HepG2 (cell line): ENCODE measurements at regions not wholly inside any gene's neighbourhood (a gene's known extent, or its start where the extent isn't known, plus 50 kb on each side); places are given as distances from the start of the nearest gene placed in this dataset.

Experiments
- ATAC-seq: fragments of 200-7000 bp; cut with Tn5 transposase; 3 replicates; pipeline ENCODE4 v1.9.1; 2020; ENCODE audit warnings: mild to moderate bottlenecking, moderate library complexity
- BruUV-seq: library from RNA; stranded (reverse); fragments of 400-500 nt; replicated peaks from 2 replicates; lab custom pipeline; 2021; lab: Mats Ljungman, UMichigan
- CTCF ChIA-PET: fragments of 300-600 bp; formaldehyde crosslinking; extraction: SDS; loops from one replicate; lab custom pipeline; 2021; ENCODE audit warnings: low total read pairs, inconsistent platforms, low intra/inter-chr PET ratio; lab: Yijun Ruan, JAX
- POLR2A ChIA-PET: fragments of 350-600 bp; sonication (Branson Sonifier 250); formaldehyde crosslinking; loops from one replicate; lab custom pipeline; 2020; ENCODE audit warnings: antibody characterized with exemption, inconsistent platforms; lab: Yijun Ruan, JAX
- DNase-seq: peaks from one replicate; pipeline ENCODE4 v3.0.0-alpha.2; 2015; ENCODE audit warnings: low spot score
- FAIRE-seq: peaks from 3 replicates; lab custom pipeline; 2011; peaks lifted over from hg19 to GRCh38; lab: Jason Lieb, UNC
- H2AFZ ChIP-seq: one replicate; pipeline ENCODE4 v1.6.1; 2011; ENCODE audit warnings: low read length, inconsistent platforms
- H3K27ac ChIP-seq: fragments of 300-600 bp; 3 replicates; pipeline ENCODE4 v1.8.0; 2011; ENCODE audit warnings: mixed run types, mild to moderate bottlenecking, mixed read lengths, low read length, inconsistent platforms; ENCODE audit not compliant: insufficient read depth; ENCODE audit errors: extremely low read length
- H3K27me3 ChIP-seq, 2 experiments: fragments of 200-600 bp in 1 of 2; 2 replicates in 1 of 2; 3 replicates in 1 of 2; pipeline versions ENCODE4 v1.6.0 to v1.8.0; 2011; ENCODE audit warnings: low read length in 2 of 2, mild to moderate bottlenecking in 2 of 2, moderate library complexity in 2 of 2, inconsistent platforms in 1 of 2; ENCODE audit not compliant: insufficient read depth in 2 of 2, control insufficient read depth in 1 of 2
- H3K36me3 ChIP-seq, 2 experiments: fragments of 200-600 bp in 1 of 2; replicated peaks in 1 of 2; 2 replicates in 1 of 2; 3 replicates in 1 of 2; pipeline versions ENCODE4 v1.5.1 to v1.8.0; 2011; ENCODE audit warnings: low read length in 2 of 2, inconsistent platforms in 1 of 2; ENCODE audit not compliant: insufficient read depth in 2 of 2, control insufficient read depth in 1 of 2
- H3K4me1 ChIP-seq: 2 replicates; pipeline ENCODE4 v1.5.1; 2012; ENCODE audit warnings: low read length, inconsistent platforms; ENCODE audit not compliant: insufficient read depth
- H3K4me2 ChIP-seq: 2 replicates; pipeline ENCODE4 v1.6.0; 2011; ENCODE audit warnings: low read depth, low read length, inconsistent platforms
- H3K4me3 ChIP-seq, 3 experiments: fragments of 200-600 bp in 1 of 3; sonication (generic), shearing (Covaris generic) in 1 of 3; replicated peaks in 1 of 3; 2 replicates each; pipeline ENCODE4 v1.5.1; 2011 to 2016; ENCODE audit warnings: low read length in 3 of 3, inconsistent platforms in 2 of 3, low read depth in 2 of 3, mild to moderate bottlenecking in 2 of 3, control low read depth in 1 of 3, mixed read lengths in 1 of 3; ENCODE audit not compliant: insufficient read depth in 1 of 3
- H3K79me2 ChIP-seq: one replicate; pipeline ENCODE4 v1.6.1; 2011; ENCODE audit warnings: low read length, inconsistent platforms; ENCODE audit not compliant: insufficient read depth
- H3K9ac ChIP-seq: 2 replicates; pipeline ENCODE4 v1.6.0; 2011; ENCODE audit warnings: mild to moderate bottlenecking, low read depth, low read length, inconsistent platforms; ENCODE audit not compliant: insufficient read depth
- H3K9me3 ChIP-seq: 2 replicates; pipeline ENCODE4 v1.5.1; 2012; ENCODE audit warnings: mild to moderate bottlenecking, low read length
- H4K20me1 ChIP-seq: 2 replicates; pipeline ENCODE4 v1.6.0; 2011; ENCODE audit warnings: inconsistent platforms, mild to moderate bottlenecking, low read length, moderate library complexity; ENCODE audit not compliant: insufficient read depth
- FOXM1 ChIP-seq: sonication (generic); formaldehyde crosslinking; IDR thresholded peaks from 2 replicates; pipeline ENCODE4 v1.5.0; 2020; ENCODE audit warnings: missing genetic modification reagents
- FOXO4 ChIP-seq: sonication (generic); formaldehyde crosslinking; conservative IDR thresholded peaks from 2 replicates; pipeline ENCODE4 v1.8.1; 2023; ENCODE audit warnings: missing genetic modification reagents
- GABPA ChIP-seq, 2 experiments: IDR thresholded peaks; 2 replicates each; pipeline ENCODE4 v1.6.1; 2011 to 2016; ENCODE audit warnings: low read depth in 2 of 2, low read length in 1 of 2, missing biosample characterization in 1 of 2, missing genetic modification characterization in 1 of 2
- KDM2A ChIP-seq: sonication (generic); formaldehyde crosslinking; IDR thresholded peaks from 2 replicates; pipeline ENCODE4 v1.4.0; 2020; ENCODE audit warnings: low read depth, missing genetic modification reagents, borderline replicate concordance
- KMT2B ChIP-seq: IDR thresholded peaks from 2 replicates; pipeline ENCODE4 v1.6.1; 2016; ENCODE audit warnings: missing genetic modification reagents, missing compliant biosample characterization
- MIER3 ChIP-seq: IDR thresholded peaks from 2 replicates; pipeline ENCODE4 v1.6.1; 2016; ENCODE audit warnings: missing compliant biosample characterization, borderline replicate concordance
- MYNN ChIP-seq: sonication (generic); formaldehyde crosslinking; IDR thresholded peaks from 2 replicates; pipeline ENCODE4 v1.4.0; 2020; ENCODE audit warnings: mild to moderate bottlenecking, low read depth, missing genetic modification reagents
- MZF1 ChIP-seq: sonication (generic); formaldehyde crosslinking; IDR thresholded peaks from 2 replicates; pipeline ENCODE4 v1.8.1; 2023; ENCODE audit warnings: mild to moderate bottlenecking, missing genetic modification reagents, borderline replicate concordance
- NR3C1 ChIP-seq: sonication (generic); formaldehyde crosslinking; IDR thresholded peaks from 2 replicates; pipeline ENCODE4 v1.4.0; 2020; ENCODE audit warnings: missing genetic modification reagents
- SIX1 ChIP-seq: sonication (generic); formaldehyde crosslinking; IDR thresholded peaks from 2 replicates; pipeline ENCODE4 v1.4.0; 2020; ENCODE audit warnings: missing genetic modification reagents, borderline replicate concordance
- SMAD9 ChIP-seq: sonication (generic); formaldehyde crosslinking; IDR thresholded peaks from 2 replicates; pipeline ENCODE4 v1.5.1; 2020; ENCODE audit warnings: mild to moderate bottlenecking, missing genetic modification reagents
- SMARCE1 ChIP-seq: fragments of 450-650 bp; IDR thresholded peaks from 2 replicates; pipeline ENCODE4 v1.6.1; 2017; ENCODE audit warnings: borderline replicate concordance
- YEATS2 ChIP-seq: sonication (generic); formaldehyde crosslinking; IDR thresholded peaks from 2 replicates; pipeline ENCODE4 v1.4.0; 2020; ENCODE audit warnings: missing genetic modification reagents, borderline replicate concordance
- ZBTB26 ChIP-seq: IDR thresholded peaks from 2 replicates; pipeline ENCODE4 v1.6.1; 2016; ENCODE audit warnings: missing compliant biosample characterization, missing genetic modification reagents, borderline replicate concordance
- ZNF607 ChIP-seq: sonication (generic); formaldehyde crosslinking; IDR thresholded peaks from 2 replicates; pipeline ENCODE4 v1.5.1; 2020; ENCODE audit warnings: missing genetic modification reagents, mild to moderate bottlenecking, borderline replicate concordance
- ZNF646 ChIP-seq: sonication (generic); formaldehyde crosslinking; IDR thresholded peaks from 2 replicates; pipeline ENCODE4 v1.9.0; 2021; ENCODE audit warnings: mild to moderate bottlenecking, missing genetic modification reagents
- ZNF75D ChIP-seq: sonication (generic); formaldehyde crosslinking; IDR thresholded peaks from 2 replicates; pipeline ENCODE4 v1.8.1; 2023; ENCODE audit warnings: missing genetic modification reagents, mild to moderate bottlenecking, borderline replicate concordance
- ZNF773 ChIP-seq: sonication (generic); formaldehyde crosslinking; IDR thresholded peaks from 2 replicates; pipeline ENCODE4 v1.4.0; 2020; ENCODE audit warnings: missing genetic modification reagents, borderline replicate concordance
- WGBS: methylation state at CpG from one replicate; pipeline ENCODE4 v1.1.6; 2017; ENCODE audit warnings: low lambda C conversion rate; 5-methylcytosine and 5-hydroxymethylcytosine counted together
- in situ Hi-C: cut with HindIII; loops from 2 replicates; pipeline ENCODE4 v1.10.0; 2017; ENCODE audit warnings: low pct_unique_long_range_greater_than_20kb; ENCODE audit not compliant: extremely low pct_ligation_motif_present
- intact Hi-C: fragments of 100-400 bp; cut with micrococcal nuclease; formaldehyde crosslinking; loops from one replicate; pipeline ENCODE4 v1.10.0; 2022; ENCODE audit not compliant: unreplicated experiment

GRCh38 chr1:209491496-209491895 is 92.0 kb upstream of the CAMK1G start:
- no peak for ATAC-seq
- H3K4me1 ChIP-seq: no peaks in the 10 kb centered on the region
- no peak overlapping the region for H3K4me3 ChIP-seq
- DNase-seq: no peak
- TF ChIP-seq YEATS2 (CRISPR knock-in tag) (no peak), FOXM1 (no peak), MYNN (no peak), ZNF773 (CRISPR knock-in tag) (no peak), MIER3 (CRISPR knock-in tag) (no peak), SMAD9 (CRISPR knock-in tag) (no peak), ZBTB26 (CRISPR knock-in tag) (no peak), GABPA (IDR thresholded peaks at IDR 0.05; ENCODE audit: low read depth, low read length) (no peak), GABPA (CRISPR knock-in tag; IDR thresholded peaks at IDR 0.05; ENCODE audit: low read depth) (no peak), KMT2B (CRISPR knock-in tag) (no peak), SMARCE1 (no peak), ZNF75D (CRISPR knock-in tag) (no peak), KDM2A (no peak), ZNF646 (no peak), NR3C1 (CRISPR knock-in tag) (no peak), FOXO4 (CRISPR knock-in tag) (no peak), SIX1 (CRISPR knock-in tag) (no peak), ZNF607 (CRISPR knock-in tag) (no peak), MZF1 (CRISPR knock-in tag) (no peak)
- peaks cover 12% of the 10 kb centered on the region for H3K9me3 ChIP-seq
- H3K9ac ChIP-seq: no peak overlapping the region
- H3K79me2 ChIP-seq: no peaks in the 10 kb centered on the region
- in situ Hi-C loops (no loop called here), intact Hi-C loops (no loop called here)
- 50% methylated on average over 1 of the region's 1 CpG for WGBS
- no peaks in the 10 kb centered on the region for H3K27me3 ChIP-seq
- no peak overlapping the region for H3K4me2 ChIP-seq
- ChIA-PET CTCF (no interaction called here), POLR2A (no interaction called here)
- no peaks in the 10 kb centered on the region for H3K36me3 ChIP-seq
- no TSS peak for BruUV-seq
- no peak overlapping the region for H2AFZ ChIP-seq
- no peak for FAIRE-seq
- no peak overlapping the region for H3K27ac ChIP-seq
- no peaks in the 10 kb centered on the region for H4K20me1 ChIP-seq
